K562 (cell line): ENCODE measurements at regions not wholly inside any gene's neighbourhood (a gene's known extent, or its start where the extent isn't known, plus 50 kb on each side); places are given as distances from the start of the nearest gene placed in this dataset.

ENCODE experiments used
- ATAC-seq: fragments of 200-7000 bp; cut with Tn5 transposase; 3 replicates; pipeline ENCODE4 v1.9.1; 2020; ENCODE audit warnings: moderate library complexity
- BruUV-seq: library from RNA; stranded (reverse); fragments of 400-500 nt; replicated peaks from 2 replicates; lab custom pipeline; 2021; lab: Mats Ljungman, UMichigan
- CTCF ChIA-PET: fragments of 300-600 bp; formaldehyde crosslinking; extraction: SDS; loops from one replicate; lab custom pipeline; 2021; ENCODE audit warnings: low intra/inter-chr PET ratio; lab: Yijun Ruan, JAX
- POLR2A ChIA-PET: fragments of 300-600, 350-650 bp; sonication (Branson Sonifier 250); formaldehyde crosslinking; extraction: SDS; loops from one replicate; lab custom pipeline; 2021; ENCODE audit warnings: antibody characterized with exemption, inconsistent platforms; lab: Yijun Ruan, JAX
- DNase-seq, 4 experiments: peaks; one replicate each; pipeline versions ENCODE4 v3.0.0 to v3.0.0-alpha.2; 2011 to 2018; ENCODE audit warnings: low spot score in 3 of 4, mixed read lengths in 3 of 4; ENCODE audit errors: extremely low read depth in 1 of 4
- FAIRE-seq: peaks from 2 replicates; lab custom pipeline; 2011; peaks lifted over from hg19 to GRCh38; lab: Jason Lieb, UNC
- H2AFZ ChIP-seq: 2 replicates; pipeline ENCODE4 v1.6.0; 2011; ENCODE audit warnings: low read depth, low read length, control low read depth, inconsistent platforms
- H3K27ac ChIP-seq: fragments of 200-600 bp; 3 replicates; pipeline ENCODE4 v1.8.0; 2011; ENCODE audit warnings: low read depth, mild to moderate bottlenecking, control low read depth, inconsistent platforms, low read length, moderate library complexity, mixed read lengths; ENCODE audit errors: extremely low read depth
- H3K27me3 ChIP-seq, 2 experiments: fragments of 300-600 bp in 1 of 2; 2 replicates in 1 of 2; 3 replicates in 1 of 2; pipeline versions ENCODE4 v1.6.0 to v1.8.0; 2011; ENCODE audit warnings: inconsistent platforms in 2 of 2, low read length in 2 of 2, mild to moderate bottlenecking in 1 of 2, mixed read lengths in 1 of 2, moderate library complexity in 1 of 2; ENCODE audit not compliant: control insufficient read depth in 2 of 2, insufficient read depth in 2 of 2
- H3K36me3 ChIP-seq: fragments of 300-600 bp; 3 replicates; pipeline ENCODE4 v1.8.0; 2011; ENCODE audit warnings: mild to moderate bottlenecking, low read length, inconsistent platforms; ENCODE audit not compliant: control insufficient read depth, insufficient read depth
- H3K4me1 ChIP-seq, 2 experiments: fragments of 200-600 bp in 1 of 2; replicated peaks in 1 of 2; 2 replicates in 1 of 2; 3 replicates in 1 of 2; pipeline versions ENCODE4 v1.5.1 to v1.8.0; 2011; ENCODE audit warnings: inconsistent platforms in 2 of 2, low read length in 2 of 2, mild to moderate bottlenecking in 1 of 2, mixed read lengths in 1 of 2, moderate library complexity in 1 of 2; ENCODE audit not compliant: control insufficient read depth in 2 of 2, insufficient read depth in 2 of 2
- H3K4me2 ChIP-seq: 2 replicates; pipeline ENCODE4 v1.6.1; 2011; ENCODE audit warnings: low read length, control low read depth, inconsistent platforms, mixed read lengths; ENCODE audit not compliant: insufficient read depth
- H3K4me3 ChIP-seq: fragments of 200-600 bp; sonication (generic), shearing (Covaris generic); 2 replicates; pipeline ENCODE4 v1.5.1; 2016; ENCODE audit warnings: control low read depth, inconsistent platforms
- H3K79me2 ChIP-seq: fragments of 200-600 bp; 3 replicates; pipeline ENCODE4 v1.8.0; 2011; ENCODE audit warnings: low read length, inconsistent platforms; ENCODE audit not compliant: control insufficient read depth, insufficient read depth
- H3K9ac ChIP-seq, 2 experiments: 2 replicates each; pipeline versions ENCODE4 v1.6.0 to v1.6.1; 2011; ENCODE audit warnings: low read depth in 2 of 2, low read length in 2 of 2, control low read depth in 1 of 2, inconsistent platforms in 1 of 2, mild to moderate bottlenecking in 1 of 2, mixed read lengths in 1 of 2; ENCODE audit not compliant: insufficient read depth in 1 of 2
- H3K9me1 ChIP-seq: one replicate; pipeline ENCODE4 v1.6.0; 2011; ENCODE audit warnings: inconsistent platforms, mild to moderate bottlenecking, low read length, moderate library complexity; ENCODE audit not compliant: control insufficient read depth, insufficient read depth
- H3K9me3 ChIP-seq: replicated peaks from 2 replicates; pipeline ENCODE4 v1.5.1; 2011; ENCODE audit warnings: low read depth, low read length, inconsistent platforms; ENCODE audit not compliant: control insufficient read depth, insufficient read depth
- H4K20me1 ChIP-seq: replicated peaks from 2 replicates; pipeline ENCODE4 v1.6.1; 2011; ENCODE audit warnings: low read length, inconsistent platforms, mixed read lengths; ENCODE audit not compliant: control insufficient read depth, insufficient read depth
- BRF1 ChIP-seq: IDR thresholded peaks from 3 replicates; pipeline ENCODE4 v1.6.1; 2011; ENCODE audit warnings: borderline replicate concordance, mild to moderate bottlenecking; ENCODE audit not compliant: insufficient read length; ENCODE audit errors: extremely low read depth
- CBX3 ChIP-seq, 2 experiments: IDR thresholded peaks; 1 replicate in 1 of 2; 2 replicates in 1 of 2; pipeline ENCODE4 v1.6.1; 2012; ENCODE audit warnings: inconsistent platforms in 2 of 2, low read length in 2 of 2, borderline replicate concordance in 1 of 2, control low read depth in 1 of 2
- CREB3 ChIP-seq: fragments of 450-650 bp; conservative IDR thresholded peaks from 2 replicates; pipeline ENCODE4 v1.6.1; 2016; ENCODE audit warnings: missing genetic modification characterization, low read depth, mild to moderate bottlenecking, missing compliant biosample characterization, moderate library complexity
- HSF4 ChIP-seq: fragments of 250-450 bp; sonication (Bioruptor Pico); IDR thresholded peaks from 2 replicates; pipeline ENCODE4 v2.1.2; 2022; ENCODE audit warnings: mild to moderate bottlenecking, moderate library complexity, borderline replicate concordance
- MIER1 ChIP-seq: fragments of 450-650 bp; IDR thresholded peaks from 2 replicates; pipeline ENCODE4 v1.6.1; 2016; ENCODE audit warnings: antibody characterized with exemption, mild to moderate bottlenecking, low read depth
- NFIC ChIP-seq: fragments of 450-650 bp; IDR thresholded peaks from 2 replicates; pipeline ENCODE4 v1.6.1; 2017; ENCODE audit warnings: mild to moderate bottlenecking, inconsistent platforms
- SIX5 ChIP-seq, 2 experiments: IDR thresholded peaks; 2 replicates each; pipeline ENCODE4 v1.6.1; 2011; ENCODE audit warnings: low read length in 2 of 2, borderline replicate concordance in 1 of 2, low read depth in 1 of 2, mild to moderate bottlenecking in 1 of 2, moderate library complexity in 1 of 2; ENCODE audit not compliant: insufficient read depth in 1 of 2
- SMARCE1 ChIP-seq: fragments of 450-650 bp; IDR thresholded peaks from 2 replicates; pipeline ENCODE4 v1.7.1; 2016; ENCODE audit warnings: mild to moderate bottlenecking
- SUPT5H ChIP-seq: fragments of 450-650 bp; IDR thresholded peaks from 2 replicates; pipeline ENCODE4 v1.6.1; 2016
- ZNF121 ChIP-seq: sonication (generic); formaldehyde crosslinking; conservative IDR thresholded peaks from 2 replicates; pipeline ENCODE4 v1.8.0; 2022; ENCODE audit warnings: missing genetic modification reagents
- ZNF354B ChIP-seq: fragments of 250-450 bp; sonication (Bioruptor Pico); IDR thresholded peaks from 2 replicates; pipeline ENCODE4 v1.4.0; 2020
- WGBS: fragments of 100-300 bp; shearing (Covaris generic); methylation state at CpG from one replicate; pipeline ENCODE4 v1.1.6; 2016; ENCODE audit warnings: low coverage, mixed read lengths; ENCODE audit not compliant: insufficient coverage; ENCODE audit errors: missing lambda C conversion rate; 5-methylcytosine and 5-hydroxymethylcytosine counted together
- in situ Hi-C: fragments of 300-500 bp; cut with MboI; formaldehyde crosslinking; loops from 4 replicates; pipeline ENCODE4 v1.15.0; 2018; ENCODE audit warnings: inconsistent platforms, mixed read lengths
- intact Hi-C: fragments of 100-400 bp; cut with micrococcal nuclease; formaldehyde crosslinking; loops from 2 replicates; pipeline ENCODE4 v1.14.2; 2022
- TF ChIP-seq, protein P1 (sequence below), 2 experiments: fragments of 150-350 bp in 1 of 2; IDR thresholded peaks; 2 replicates each; pipeline ENCODE4 v1.6.1; 2012 to 2016; ENCODE audit warnings: low read depth in 2 of 2, low read length in 2 of 2, mild to moderate bottlenecking in 1 of 2, moderate library complexity in 1 of 2
- TF ChIP-seq, protein P2 (sequence below): IDR thresholded peaks from 2 replicates; pipeline ENCODE4 v1.6.1; 2011; ENCODE audit warnings: borderline replicate concordance, low read depth, mild to moderate bottlenecking, moderate library complexity, low read length; ENCODE audit not compliant: insufficient read depth, poor library complexity, severe bottlenecking

- in situ Hi-C loops = no loop called here
- ChIA-PET CTCF (no interaction called here), POLR2A (no interaction called here)
- H3K79me2 ChIP-seq = no peaks in the 10 kb centered on the region
- H4K20me1 ChIP-seq = no peaks in the 10 kb centered on the region
- no peaks in the 10 kb centered on the region for H3K27me3 ChIP-seq
- no TSS peak for BruUV-seq
- H3K4me1 ChIP-seq = no peaks in the 10 kb centered on the region
- no peak overlapping the region for H3K4me3 ChIP-seq
- H2AFZ ChIP-seq = no peak overlapping the region
- ATAC-seq = no peak
- no peaks in the 10 kb centered on the region for H3K9me3 ChIP-seq
- 0% methylated on average over 4 of the region's 4 CpGs for WGBS
- no peak overlapping the region for H3K9ac ChIP-seq
- no peaks in the 10 kb centered on the region for H3K36me3 ChIP-seq
- no peak overlapping the region for H3K27ac ChIP-seq
- no peak for FAIRE-seq
- H3K9me1 ChIP-seq = no peaks in the 10 kb centered on the region
- no peak overlapping the region for H3K4me2 ChIP-seq
- intact Hi-C loops = no loop called here
- DNase-seq = no peak
- TF ChIP-seq ZNF121 (CRISPR knock-in tag) (no peak), ZNF354B (CRISPR knock-in tag) (no peak), CREB3 (no peak), HSF4 (CRISPR knock-in tag) (no peak), SIX5 (IDR thresholded peaks at IDR 0.05; ENCODE audit: borderline replicate concordance in 1 of 2, insufficient read depth in 1 of 2, low read depth in 1 of 2, low read length in 2 of 2) (no peak), SMARCE1 (no peak), MIER1 (no peak), NFIC (no peak), BRF1 (no peak), SUPT5H (no peak), CBX3 (IDR thresholded peaks at IDR 0.05; ENCODE audit: borderline replicate concordance in 1 of 2, low read length in 2 of 2) (no peak)
- TF ChIP-seq, protein P1, sequence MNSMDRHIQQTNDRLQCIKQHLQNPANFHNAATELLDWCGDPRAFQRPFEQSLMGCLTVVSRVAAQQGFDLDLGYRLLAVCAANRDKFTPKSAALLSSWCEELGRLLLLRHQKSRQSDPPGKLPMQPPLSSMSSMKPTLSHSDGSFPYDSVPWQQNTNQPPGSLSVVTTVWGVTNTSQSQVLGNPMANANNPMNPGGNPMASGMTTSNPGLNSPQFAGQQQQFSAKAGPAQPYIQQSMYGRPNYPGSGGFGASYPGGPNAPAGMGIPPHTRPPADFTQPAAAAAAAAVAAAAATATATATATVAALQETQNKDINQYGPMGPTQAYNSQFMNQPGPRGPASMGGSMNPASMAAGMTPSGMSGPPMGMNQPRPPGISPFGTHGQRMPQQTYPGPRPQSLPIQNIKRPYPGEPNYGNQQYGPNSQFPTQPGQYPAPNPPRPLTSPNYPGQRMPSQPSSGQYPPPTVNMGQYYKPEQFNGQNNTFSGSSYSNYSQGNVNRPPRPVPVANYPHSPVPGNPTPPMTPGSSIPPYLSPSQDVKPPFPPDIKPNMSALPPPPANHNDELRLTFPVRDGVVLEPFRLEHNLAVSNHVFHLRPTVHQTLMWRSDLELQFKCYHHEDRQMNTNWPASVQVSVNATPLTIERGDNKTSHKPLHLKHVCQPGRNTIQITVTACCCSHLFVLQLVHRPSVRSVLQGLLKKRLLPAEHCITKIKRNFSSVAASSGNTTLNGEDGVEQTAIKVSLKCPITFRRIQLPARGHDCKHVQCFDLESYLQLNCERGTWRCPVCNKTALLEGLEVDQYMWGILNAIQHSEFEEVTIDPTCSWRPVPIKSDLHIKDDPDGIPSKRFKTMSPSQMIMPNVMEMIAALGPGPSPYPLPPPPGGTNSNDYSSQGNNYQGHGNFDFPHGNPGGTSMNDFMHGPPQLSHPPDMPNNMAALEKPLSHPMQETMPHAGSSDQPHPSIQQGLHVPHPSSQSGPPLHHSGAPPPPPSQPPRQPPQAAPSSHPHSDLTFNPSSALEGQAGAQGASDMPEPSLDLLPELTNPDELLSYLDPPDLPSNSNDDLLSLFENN (IDR thresholded peaks at IDR 0.05; ENCODE audit: low read depth in 2 of 2, low read length in 2 of 2) = no peak
- TF ChIP-seq, protein P2, sequence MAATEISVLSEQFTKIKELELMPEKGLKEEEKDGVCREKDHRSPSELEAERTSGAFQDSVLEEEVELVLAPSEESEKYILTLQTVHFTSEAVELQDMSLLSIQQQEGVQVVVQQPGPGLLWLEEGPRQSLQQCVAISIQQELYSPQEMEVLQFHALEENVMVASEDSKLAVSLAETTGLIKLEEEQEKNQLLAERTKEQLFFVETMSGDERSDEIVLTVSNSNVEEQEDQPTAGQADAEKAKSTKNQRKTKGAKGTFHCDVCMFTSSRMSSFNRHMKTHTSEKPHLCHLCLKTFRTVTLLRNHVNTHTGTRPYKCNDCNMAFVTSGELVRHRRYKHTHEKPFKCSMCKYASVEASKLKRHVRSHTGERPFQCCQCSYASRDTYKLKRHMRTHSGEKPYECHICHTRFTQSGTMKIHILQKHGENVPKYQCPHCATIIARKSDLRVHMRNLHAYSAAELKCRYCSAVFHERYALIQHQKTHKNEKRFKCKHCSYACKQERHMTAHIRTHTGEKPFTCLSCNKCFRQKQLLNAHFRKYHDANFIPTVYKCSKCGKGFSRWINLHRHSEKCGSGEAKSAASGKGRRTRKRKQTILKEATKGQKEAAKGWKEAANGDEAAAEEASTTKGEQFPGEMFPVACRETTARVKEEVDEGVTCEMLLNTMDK = no peak
Measured at GRCh38 chr2:22486343-22486742, 898.6 kb upstream of the KLHL29 start.
